Keratinocyte (primary cell): ENCODE measurements at regions not wholly inside any gene's neighbourhood (a gene's known extent, or its start where the extent isn't known, plus 50 kb on each side); places are given as distances from the start of the nearest gene placed in this dataset.

Experiments used
- DNase-seq: peaks from one replicate; pipeline ENCODE4 v3.0.0-alpha.2; 2011; ENCODE audit warnings: low read depth, missing footprints, low spot score
- FAIRE-seq: peaks from 2 replicates; lab custom pipeline; 2011; peaks lifted over from hg19 to GRCh38; lab: Jason Lieb, UNC
- H2AFZ ChIP-seq: 2 replicates; pipeline ENCODE4 v1.6.0; 2012; ENCODE audit warnings: low read length, control low read depth, inconsistent platforms; ENCODE audit not compliant: control insufficient read depth
- H3K27ac ChIP-seq: 2 replicates; pipeline ENCODE4 v1.5.1; 2011; ENCODE audit warnings: low read length; ENCODE audit not compliant: control insufficient read depth, insufficient read depth
- H3K27me3 ChIP-seq: 3 replicates; pipeline ENCODE4 v1.6.0; 2011; ENCODE audit warnings: low read length; ENCODE audit not compliant: control insufficient read depth, insufficient read depth; ENCODE audit errors: extremely low read depth
- H3K36me3 ChIP-seq, 2 experiments: 2 replicates in 1 of 2; 3 replicates in 1 of 2; pipeline ENCODE4 v1.5.1; 2011; ENCODE audit warnings: low read length in 2 of 2, mild to moderate bottlenecking in 1 of 2; ENCODE audit not compliant: control insufficient read depth in 2 of 2, insufficient read depth in 2 of 2; ENCODE audit errors: extremely low read depth in 1 of 2
- H3K4me1 ChIP-seq: 3 replicates; pipeline ENCODE4 v1.5.1; 2011; ENCODE audit warnings: low read length; ENCODE audit not compliant: control insufficient read depth, insufficient read depth; ENCODE audit errors: extremely low read depth
- H3K4me2 ChIP-seq: 3 replicates; pipeline ENCODE4 v1.6.0; 2011; ENCODE audit warnings: low read depth, low read length; ENCODE audit not compliant: control insufficient read depth, insufficient read depth; ENCODE audit errors: extremely low read depth
- H3K4me3 ChIP-seq, 3 experiments: fragments of 200-600 bp in 1 of 3; sonication (generic) in 1 of 3; 2 replicates in 2 of 3; 3 replicates in 1 of 3; pipeline ENCODE4 v1.5.1; 2011 to 2016; ENCODE audit warnings: low read length in 3 of 3, mild to moderate bottlenecking in 3 of 3, control low read depth in 2 of 3, inconsistent platforms in 1 of 3, low read depth in 1 of 3, mixed read lengths in 1 of 3, mixed run types in 1 of 3, moderate library complexity in 1 of 3; ENCODE audit not compliant: control insufficient read depth in 2 of 3, insufficient read depth in 2 of 3; ENCODE audit errors: extremely low read depth in 1 of 3
- H3K79me2 ChIP-seq: 2 replicates; pipeline ENCODE4 v1.6.0; 2012; ENCODE audit warnings: low read length; ENCODE audit not compliant: control insufficient read depth, insufficient read depth
- H3K9ac ChIP-seq: 3 replicates; pipeline ENCODE4 v1.6.0; 2011; ENCODE audit warnings: low read length; ENCODE audit not compliant: control insufficient read depth, insufficient read depth; ENCODE audit errors: extremely low read depth
- H3K9me1 ChIP-seq: 3 replicates; pipeline ENCODE4 v1.6.0; 2011; ENCODE audit warnings: low read length; ENCODE audit not compliant: control insufficient read depth, insufficient read depth; ENCODE audit errors: extremely low read depth
- H3K9me3 ChIP-seq: 2 replicates; pipeline ENCODE4 v1.5.1; 2012; ENCODE audit warnings: low read depth, low read length; ENCODE audit not compliant: control insufficient read depth
- H4K20me1 ChIP-seq: 3 replicates; pipeline ENCODE4 v1.6.0; 2011; ENCODE audit warnings: low read length; ENCODE audit not compliant: control insufficient read depth, insufficient read depth; ENCODE audit errors: extremely low read depth
- EZH2 ChIP-seq: IDR thresholded peaks from one replicate; pipeline ENCODE4 v1.6.1; 2012; ENCODE audit warnings: inconsistent platforms, mild to moderate bottlenecking, low read length, moderate library complexity
- dilution Hi-C: fragments of 300-500 bp; cut with MboI; formaldehyde crosslinking; loops from one replicate; pipeline ENCODE4 v1.7.0; 2020; ENCODE audit warnings: low sequenced_read_pairs; ENCODE audit not compliant: extremely low pct_ligation_motif_present
- TF ChIP-seq, protein P1 (sequence below), 3 experiments: IDR thresholded peaks in 1 of 3; conservative IDR thresholded peaks in 1 of 3; optimal IDR thresholded peaks in 1 of 3; 2 replicates in 2 of 3; 3 replicates in 1 of 3; pipeline versions ENCODE3 to v1.5.1; 2011; ENCODE audit warnings: low read length in 3 of 3, mild to moderate bottlenecking in 3 of 3, moderate library complexity in 2 of 3, control low read depth in 1 of 3, inconsistent platforms in 1 of 3; ENCODE audit not compliant: insufficient read depth in 2 of 3; ENCODE audit errors: extremely low read depth in 1 of 3

DNA sequence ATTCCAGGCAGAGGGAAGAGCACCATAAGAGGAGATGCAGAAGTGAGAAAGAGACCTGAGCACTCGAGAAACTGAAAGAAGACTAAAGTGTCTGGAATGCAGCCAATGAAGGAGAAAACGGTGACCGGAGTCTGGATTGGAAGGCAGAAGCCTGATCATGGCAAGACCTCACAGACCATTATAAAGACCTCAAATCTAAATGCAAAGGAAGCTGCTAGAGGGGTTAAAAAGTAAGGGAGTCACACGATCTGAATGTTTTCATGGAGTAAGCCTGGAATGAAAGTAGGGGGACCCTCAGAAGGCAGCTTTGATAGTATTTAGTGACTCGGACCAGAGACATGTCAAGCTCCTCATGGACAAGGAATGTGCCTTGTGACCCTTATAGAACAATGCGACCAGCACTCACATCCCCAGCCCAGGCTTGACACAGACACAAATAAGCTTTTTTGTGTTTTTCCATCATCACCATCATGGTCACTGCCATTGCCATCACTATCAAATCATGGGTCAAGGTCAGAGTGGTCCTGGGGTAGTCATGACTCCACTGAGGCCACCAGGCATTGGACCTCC, 183.6 kb downstream of the SEC16B start:
- dilution Hi-C loops = no loop called here
- H3K27ac ChIP-seq = no peak overlapping the region
- H4K20me1 ChIP-seq = no peaks in the 10 kb centered on the region
- DNase-seq (no peak), FAIRE-seq (no peak)
- H3K4me3 ChIP-seq = no peak overlapping the region
- H3K9ac ChIP-seq = no peak overlapping the region
- H3K36me3 ChIP-seq = no peaks in the 10 kb centered on the region
- no peaks in the 10 kb centered on the region for H3K27me3 ChIP-seq
- no peaks in the 10 kb centered on the region for H3K9me3 ChIP-seq
- H2AFZ ChIP-seq = no peak overlapping the region
- no peaks in the 10 kb centered on the region for H3K4me1 ChIP-seq
- TF ChIP-seq, protein P1, sequence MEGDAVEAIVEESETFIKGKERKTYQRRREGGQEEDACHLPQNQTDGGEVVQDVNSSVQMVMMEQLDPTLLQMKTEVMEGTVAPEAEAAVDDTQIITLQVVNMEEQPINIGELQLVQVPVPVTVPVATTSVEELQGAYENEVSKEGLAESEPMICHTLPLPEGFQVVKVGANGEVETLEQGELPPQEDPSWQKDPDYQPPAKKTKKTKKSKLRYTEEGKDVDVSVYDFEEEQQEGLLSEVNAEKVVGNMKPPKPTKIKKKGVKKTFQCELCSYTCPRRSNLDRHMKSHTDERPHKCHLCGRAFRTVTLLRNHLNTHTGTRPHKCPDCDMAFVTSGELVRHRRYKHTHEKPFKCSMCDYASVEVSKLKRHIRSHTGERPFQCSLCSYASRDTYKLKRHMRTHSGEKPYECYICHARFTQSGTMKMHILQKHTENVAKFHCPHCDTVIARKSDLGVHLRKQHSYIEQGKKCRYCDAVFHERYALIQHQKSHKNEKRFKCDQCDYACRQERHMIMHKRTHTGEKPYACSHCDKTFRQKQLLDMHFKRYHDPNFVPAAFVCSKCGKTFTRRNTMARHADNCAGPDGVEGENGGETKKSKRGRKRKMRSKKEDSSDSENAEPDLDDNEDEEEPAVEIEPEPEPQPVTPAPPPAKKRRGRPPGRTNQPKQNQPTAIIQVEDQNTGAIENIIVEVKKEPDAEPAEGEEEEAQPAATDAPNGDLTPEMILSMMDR (optimal IDR thresholded peaks at IDR 0.05 in 1 of 3, IDR thresholded peaks at IDR 0.05 in 1 of 3, conservative IDR thresholded peaks at IDR 0.05 in 1 of 3; ENCODE audit: extremely low read depth in 1 of 3, insufficient read depth in 2 of 3, low read length in 3 of 3) = no peak
- no peak for TF ChIP-seq EZH2
- no peaks in the 10 kb centered on the region for H3K79me2 ChIP-seq
- no peak overlapping the region for H3K4me2 ChIP-seq
- H3K9me1 ChIP-seq = no peaks in the 10 kb centered on the region

DNA sequence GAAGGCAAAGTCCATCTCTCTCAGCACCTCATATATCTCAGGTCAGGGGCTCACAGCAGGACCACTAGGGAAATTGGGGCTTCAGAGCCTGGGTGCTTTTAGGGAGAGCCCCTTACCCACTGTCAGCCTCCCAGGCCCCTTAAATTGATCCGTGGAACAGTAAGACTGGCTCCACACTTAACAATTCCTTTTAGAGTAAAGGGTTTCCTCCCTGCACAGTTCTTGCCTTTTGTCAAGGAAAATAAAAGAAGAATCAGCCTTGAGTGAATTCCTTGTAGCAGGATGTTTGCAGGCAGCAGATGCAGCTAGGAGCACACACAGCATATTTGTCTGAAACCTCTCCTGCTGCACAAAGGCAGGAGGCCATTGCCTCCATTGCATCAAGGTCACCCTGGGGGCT, 184.9 kb downstream of the SEC16B start:
- no peaks in the 10 kb centered on the region for H3K36me3 ChIP-seq
- H3K27me3 ChIP-seq = no peaks in the 10 kb centered on the region
- no peaks in the 10 kb centered on the region for H3K4me1 ChIP-seq
- H3K27ac ChIP-seq = no peak overlapping the region
- no peak overlapping the region for H3K4me3 ChIP-seq
- no peaks in the 10 kb centered on the region for H3K9me3 ChIP-seq
- H3K9me1 ChIP-seq = no peaks in the 10 kb centered on the region
- H3K9ac ChIP-seq = no peak overlapping the region
- H3K79me2 ChIP-seq = no peaks in the 10 kb centered on the region
- DNase-seq (no peak), FAIRE-seq (no peak)
- no peak overlapping the region for H2AFZ ChIP-seq
- H3K4me2 ChIP-seq = no peak overlapping the region
- TF ChIP-seq EZH2 = no peak
- TF ChIP-seq, protein P1 (optimal IDR thresholded peaks at IDR 0.05 in 1 of 3, IDR thresholded peaks at IDR 0.05 in 1 of 3, conservative IDR thresholded peaks at IDR 0.05 in 1 of 3; ENCODE audit: extremely low read depth in 1 of 3, insufficient read depth in 2 of 3, low read length in 3 of 3) = no peak
- dilution Hi-C loops = no loop called here
- H4K20me1 ChIP-seq = no peaks in the 10 kb centered on the region
